HFF-Myc (cell line): ENCODE measurements at regions not wholly inside any gene's neighbourhood (a gene's known extent, or its start where the extent isn't known, plus 50 kb on each side); places are given as distances from the start of the nearest gene placed in this dataset.
A peak's percentile ranks its signal among the peaks of the same experiment; 100 is the strongest.

Experiments used
- DNase-seq: peaks from one replicate; pipeline ENCODE4 v3.0.0-alpha.2; 2011; ENCODE audit warnings: low read depth; ENCODE audit errors: extremely low read depth
- H3K4me3 ChIP-seq: replicated peaks from 2 replicates; pipeline ENCODE4 v1.5.1; 2011; ENCODE audit warnings: low read depth, mild to moderate bottlenecking, control low read depth, low read length
- CTCF ChIP-seq: IDR thresholded peaks from 2 replicates; pipeline ENCODE4 v1.5.1; 2012; ENCODE audit warnings: mild to moderate bottlenecking, low read depth, low read length, control low read depth; ENCODE audit errors: missing control alignments

GRCh38 chr2:228846161-228846560, 424.9 kb downstream of the PID1 start:
- no peak for TF ChIP-seq CTCF
- DNase-seq, result no peak
- no peak overlapping the region for H3K4me3 ChIP-seq

GRCh38 chr2:228845162-228845925, 425.7 kb downstream of the PID1 start:
- no peak for TF ChIP-seq CTCF
- DNase-seq, result peak; percentile 52
- H3K4me3 ChIP-seq, result no peak overlapping the region

- no peak overlapping the region for H3K4me3 ChIP-seq
- peak; percentile 25 for DNase-seq
- no peak for TF ChIP-seq CTCF
Observed at GRCh38 chr2:228841877-228842276, 429.2 kb downstream of the PID1 start.

GRCh38 chr2:228841475-228841874, 429.6 kb downstream of the PID1 start:
- TF ChIP-seq CTCF, result no peak

GRCh38 chr2:228840743-228841114, 430.4 kb downstream of the PID1 start:
- no peak for TF ChIP-seq CTCF
- no peak overlapping the region for H3K4me3 ChIP-seq
- no peak for DNase-seq

More at GRCh38 chr2:228841475-228841874, 429.6 kb downstream of the PID1 start:
- no peak overlapping the region for H3K4me3 ChIP-seq
- no peak for DNase-seq

- DNase-seq, result no peak
- TF ChIP-seq CTCF, result no peak
- no peak overlapping the region for H3K4me3 ChIP-seq
Observed at GRCh38 chr2:228840113-228840742, 430.9 kb downstream of the PID1 start.
